ENCODE measurements at regions not wholly inside any gene's neighbourhood (a gene's known extent, or its start where the extent isn't known, plus 50 kb on each side); places are given as distances from the start of the nearest gene placed in this dataset.

- H4K20me1 ChIP-seq (ENCODE audit: control insufficient read depth, insufficient read depth, insufficient read length): no peaks in the 10 kb centered on the region
- no peak for DNase-seq
- no peak overlapping the region for H3T11ph ChIP-seq (ENCODE audit: low read length)
- no peak overlapping the region for H2BK20ac ChIP-seq (ENCODE audit: low read depth, low read length, poor library complexity, severe bottlenecking)
- H4K8ac ChIP-seq (replicated peaks; ENCODE audit: insufficient read length, low read depth, low read length): no peak overlapping the region
- no peaks in the 10 kb centered on the region for H3K27me3 ChIP-seq (ENCODE audit: insufficient read depth, low read length)
- H4K5ac ChIP-seq (ENCODE audit: insufficient read length, low read depth, low read length): no peak overlapping the region
- H3K79me1 ChIP-seq (ENCODE audit: insufficient read depth, low read depth, low read length, poor library complexity, severe bottlenecking): no peaks in the 10 kb centered on the region
- no peak overlapping the region for H2BK12ac ChIP-seq (ENCODE audit: insufficient read length, low read depth, low read length)
- no peak overlapping the region for H3K23ac ChIP-seq (ENCODE audit: insufficient read length, low read depth, low read length)
- no peak overlapping the region for H2BK120ac ChIP-seq (ENCODE audit: low read depth, low read length, poor library complexity, severe bottlenecking)
- WGBS (ENCODE audit: extremely low coverage, insufficient read length, low lambda C conversion rate): no CpG with 5 or more reads among the region's 1 CpG
- no peak overlapping the region for H2AK5ac ChIP-seq (ENCODE audit: insufficient read length, low read length)
- no peaks in the 10 kb centered on the region for H3K9me3 Mint-ChIP-seq
- H3K4me2 ChIP-seq (ENCODE audit: insufficient read depth, insufficient read length, low read length): no peak overlapping the region
- no peak overlapping the region for H2BK5ac ChIP-seq (ENCODE audit: insufficient read length, low read length)
- no peaks in the 10 kb centered on the region for H3K36me3 Mint-ChIP-seq (ENCODE audit: insufficient read depth in 1 of 3, low read depth in 3 of 3)
- no peak overlapping the region for H3K9ac ChIP-seq (ENCODE audit: extremely low read depth, insufficient read length, low read length)
- H3K56ac ChIP-seq (ENCODE audit: insufficient read length, low read depth, low read length): no peak overlapping the region
- no peaks in the 10 kb centered on the region for H3K27me3 Mint-ChIP-seq (ENCODE audit: low read depth)
- no peak overlapping the region for H2AFZ ChIP-seq (ENCODE audit: low read length)
- H3K79me2 ChIP-seq (ENCODE audit: insufficient read depth, low read length): no peaks in the 10 kb centered on the region
- no peak overlapping the region for H3K27ac Mint-ChIP-seq
- H3K4me1 Mint-ChIP-seq: peaks cover 0 to 11% of the 10 kb centered on the region in 2 experiments; a peak in 2 of 4 replicates
- no peak overlapping the region for H3K4ac ChIP-seq (ENCODE audit: low read depth, low read length)
- H3K23me2 ChIP-seq (ENCODE audit: insufficient read length, low read depth, low read length, poor library complexity, severe bottlenecking): no peaks in the 10 kb centered on the region
- no peak for TF ChIP-seq CTCF (conservative IDR thresholded peaks at IDR 0.05)
- H3K14ac ChIP-seq (ENCODE audit: insufficient read depth, low read length): no peak overlapping the region
- H3K27ac ChIP-seq (ENCODE audit: insufficient read length, low read depth, low read length): no peak overlapping the region
- H3K18ac ChIP-seq (ENCODE audit: insufficient read length, low read depth, low read length): no peak overlapping the region
- H3K4me3 Mint-ChIP-seq: no peak overlapping the region
- no peaks in the 10 kb centered on the region for H3K9me3 ChIP-seq (ENCODE audit: control insufficient read depth, low read depth, low read length)
- H3K4me1 ChIP-seq (ENCODE audit: insufficient read depth, low read length): no peaks in the 10 kb centered on the region
- no peak overlapping the region for H4K91ac ChIP-seq (ENCODE audit: insufficient read length, low read depth, low read length)
- no peak overlapping the region for H2BK15ac ChIP-seq (ENCODE audit: low read depth, low read length)
Measured at GRCh38 chr5:122541388-122541787, 229.4 kb downstream of the SNCAIP start.

All from H9 (cell line).